ENCODE measurements at regions not wholly inside any gene's neighbourhood (a gene's known extent, or its start where the extent isn't known, plus 50 kb on each side); places are given as distances from the start of the nearest gene placed in this dataset.

DNA sequence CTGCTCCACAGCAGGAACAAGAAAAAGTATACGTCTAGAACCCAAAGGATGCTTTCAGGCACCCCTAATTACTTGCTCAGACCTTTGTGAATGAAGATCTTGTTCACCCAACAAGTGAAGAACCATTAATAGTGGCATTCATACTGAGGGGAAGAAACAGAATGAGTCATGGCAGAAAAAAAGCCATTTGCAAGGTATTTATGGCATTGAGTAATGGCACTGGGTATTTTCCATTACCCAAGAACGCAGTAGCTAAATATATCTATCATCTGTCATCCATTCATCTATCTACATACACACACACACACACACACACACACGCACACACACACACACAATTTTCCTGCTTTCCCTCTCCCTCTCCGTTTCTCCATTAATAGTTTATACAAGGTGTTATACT is 56.4 kb upstream of the XIRP2 start:
- TF ChIP-seq, protein P1, sequence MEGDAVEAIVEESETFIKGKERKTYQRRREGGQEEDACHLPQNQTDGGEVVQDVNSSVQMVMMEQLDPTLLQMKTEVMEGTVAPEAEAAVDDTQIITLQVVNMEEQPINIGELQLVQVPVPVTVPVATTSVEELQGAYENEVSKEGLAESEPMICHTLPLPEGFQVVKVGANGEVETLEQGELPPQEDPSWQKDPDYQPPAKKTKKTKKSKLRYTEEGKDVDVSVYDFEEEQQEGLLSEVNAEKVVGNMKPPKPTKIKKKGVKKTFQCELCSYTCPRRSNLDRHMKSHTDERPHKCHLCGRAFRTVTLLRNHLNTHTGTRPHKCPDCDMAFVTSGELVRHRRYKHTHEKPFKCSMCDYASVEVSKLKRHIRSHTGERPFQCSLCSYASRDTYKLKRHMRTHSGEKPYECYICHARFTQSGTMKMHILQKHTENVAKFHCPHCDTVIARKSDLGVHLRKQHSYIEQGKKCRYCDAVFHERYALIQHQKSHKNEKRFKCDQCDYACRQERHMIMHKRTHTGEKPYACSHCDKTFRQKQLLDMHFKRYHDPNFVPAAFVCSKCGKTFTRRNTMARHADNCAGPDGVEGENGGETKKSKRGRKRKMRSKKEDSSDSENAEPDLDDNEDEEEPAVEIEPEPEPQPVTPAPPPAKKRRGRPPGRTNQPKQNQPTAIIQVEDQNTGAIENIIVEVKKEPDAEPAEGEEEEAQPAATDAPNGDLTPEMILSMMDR (IDR thresholded peaks at IDR 0.05; ENCODE audit: insufficient read depth, low read depth, low read length, missing control alignments): no peak

DNA sequence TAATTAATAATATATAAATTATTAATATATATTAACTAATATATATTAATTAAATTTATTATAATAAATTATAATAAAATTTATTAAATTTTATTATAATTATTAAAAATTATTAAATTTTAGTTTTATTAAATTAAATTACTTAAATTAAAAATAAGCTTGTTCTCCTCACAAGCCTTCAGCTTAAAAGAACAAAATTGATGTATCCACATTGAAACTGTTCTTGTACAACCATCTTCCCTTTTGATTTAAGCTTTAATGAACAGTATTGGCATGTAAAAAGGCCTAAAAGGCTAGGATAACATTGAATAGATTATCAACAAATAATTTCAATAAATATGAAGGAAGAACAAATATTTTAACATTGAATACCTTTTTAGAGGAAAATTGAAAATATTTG is 62.4 kb upstream of the XIRP2 start:
- TF ChIP-seq, protein P1 (IDR thresholded peaks at IDR 0.05; ENCODE audit: insufficient read depth, low read depth, low read length, missing control alignments): no peak
- DNase-seq (ENCODE audit: low read depth): no peak
- no peak overlapping the region for H3K4me3 ChIP-seq (ENCODE audit: low read depth, low read length)

More for the DNA sequence above, 56.4 kb upstream of the XIRP2 start:
- DNase-seq (ENCODE audit: low read depth): no peak
- no peak overlapping the region for H3K4me3 ChIP-seq (ENCODE audit: low read depth, low read length)

DNA sequence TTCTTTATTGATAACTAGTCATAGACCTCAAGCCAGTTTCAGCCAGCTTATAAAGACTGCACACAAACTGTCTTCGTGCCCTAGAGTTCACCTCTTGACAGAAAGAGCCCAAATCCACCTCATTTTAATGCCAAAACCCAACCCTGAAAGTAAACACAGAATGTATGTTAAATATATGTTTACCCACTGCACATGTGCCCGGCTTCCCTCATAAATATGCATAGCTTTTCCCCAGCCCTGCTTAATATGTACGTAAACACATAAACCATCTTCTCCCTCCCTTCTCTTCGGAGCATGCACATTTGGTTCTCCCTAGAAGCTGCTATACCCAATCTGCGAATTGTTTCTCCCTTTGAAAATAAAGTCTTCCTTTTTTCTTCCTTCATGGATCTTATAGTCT is 73.9 kb upstream of the XIRP2 start:
- TF ChIP-seq, protein P1 (IDR thresholded peaks at IDR 0.05; ENCODE audit: insufficient read depth, low read depth, low read length, missing control alignments): no peak
- DNase-seq (ENCODE audit: low read depth): no peak
- H3K4me3 ChIP-seq (ENCODE audit: low read depth, low read length): no peak overlapping the region

DNA sequence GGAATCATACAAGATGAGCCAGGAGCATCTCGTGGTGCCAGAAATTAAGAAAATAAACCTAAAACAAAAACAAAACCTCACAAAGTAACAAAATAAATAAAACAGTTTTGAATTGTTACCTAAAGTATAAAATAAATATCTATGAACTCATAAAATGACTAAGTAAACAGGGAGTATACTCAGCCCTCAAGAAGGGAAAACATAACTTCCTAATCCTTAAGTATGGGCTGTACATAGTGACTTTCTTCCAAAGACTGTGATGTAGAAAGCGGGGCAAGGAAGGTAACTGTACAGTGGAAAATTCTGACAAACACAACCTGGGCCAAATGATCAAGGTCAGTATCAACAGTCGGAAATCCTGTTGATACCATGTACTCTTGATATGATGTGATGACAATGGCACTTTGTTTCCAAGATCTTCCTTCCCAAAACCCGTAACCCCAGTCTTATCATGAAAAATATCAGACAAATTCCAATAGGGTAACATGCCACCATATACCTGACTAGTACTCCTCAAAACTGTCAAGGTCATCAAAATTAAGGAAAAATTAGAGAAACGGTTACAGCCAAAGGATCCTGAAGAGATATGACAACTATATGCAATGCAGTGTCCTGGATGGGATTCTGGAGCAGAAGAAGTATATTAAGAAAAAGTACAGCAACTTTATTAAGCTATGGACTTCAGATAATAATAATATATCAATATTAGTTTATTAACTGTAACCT is 76.0 kb upstream of the XIRP2 start:
- TF ChIP-seq, protein P1 (IDR thresholded peaks at IDR 0.05; ENCODE audit: insufficient read depth, low read depth, low read length, missing control alignments): no peak
- no peak for DNase-seq (ENCODE audit: low read depth)
- H3K4me3 ChIP-seq (ENCODE audit: low read depth, low read length): no peak overlapping the region

DNA sequence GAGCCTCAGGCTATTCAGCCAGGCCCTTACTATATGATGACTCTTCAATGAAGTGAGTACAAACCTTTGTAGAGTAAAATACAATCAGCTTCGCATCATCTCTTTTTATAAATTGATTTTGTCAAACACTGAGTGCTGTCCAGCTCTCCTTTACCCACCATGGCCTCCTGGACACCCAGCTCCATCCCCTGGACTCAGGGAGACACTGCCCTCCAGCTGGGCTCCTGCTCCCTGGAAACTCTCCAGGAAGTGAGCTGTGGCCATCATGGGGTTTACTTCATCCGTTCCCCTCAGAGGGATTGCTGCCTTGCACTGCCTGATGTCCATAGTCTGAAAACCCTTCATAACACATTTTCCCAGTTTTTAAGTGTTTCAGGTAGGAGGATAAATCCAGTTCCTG is 82.5 kb upstream of the XIRP2 start:
- TF ChIP-seq, protein P1 (IDR thresholded peaks at IDR 0.05; ENCODE audit: insufficient read depth, low read depth, low read length, missing control alignments): no peak
- DNase-seq (ENCODE audit: low read depth): no peak
- H3K4me3 ChIP-seq (ENCODE audit: low read depth, low read length): no peak overlapping the region

DNA sequence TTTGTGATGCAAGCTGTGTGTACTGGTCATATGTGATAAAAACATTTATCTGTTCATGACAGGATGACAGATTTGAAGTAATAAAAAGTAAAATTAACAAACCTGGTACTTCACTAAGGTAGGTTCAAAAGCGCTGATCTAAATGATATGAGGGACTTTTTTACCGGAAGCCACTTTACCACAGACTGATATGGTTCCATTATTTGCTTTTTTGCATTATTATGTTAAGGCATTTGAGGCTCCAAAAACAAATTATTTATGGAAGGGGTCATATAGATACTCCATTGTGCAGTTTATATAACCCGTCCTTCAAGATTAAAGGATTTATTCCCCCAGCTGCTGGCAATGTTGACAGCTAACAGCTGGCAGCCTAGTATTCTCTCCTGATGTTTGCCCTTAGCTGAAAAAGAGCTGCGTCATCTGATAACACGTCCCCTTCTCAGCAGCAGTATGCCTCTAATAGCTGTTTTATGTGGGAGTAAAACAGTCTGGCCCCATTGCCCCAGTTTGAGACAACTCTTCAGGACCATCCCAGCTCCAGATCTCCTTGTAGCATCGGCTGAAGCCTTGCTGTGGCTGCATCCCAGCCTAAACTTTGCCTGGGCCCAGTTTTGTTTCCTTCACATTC is 84.8 kb upstream of the XIRP2 start:
- H3K4me3 ChIP-seq (ENCODE audit: low read depth, low read length): no peak overlapping the region
- TF ChIP-seq, protein P1 (IDR thresholded peaks at IDR 0.05; ENCODE audit: insufficient read depth, low read depth, low read length, missing control alignments): no peak
- DNase-seq (ENCODE audit: low read depth): no peak
